ENCODE measurements at regions not wholly inside any gene's neighbourhood (a gene's known extent, or its start where the extent isn't known, plus 50 kb on each side); places are given as distances from the start of the nearest gene placed in this dataset.
"Not testable (repeated sequence)": the region's sequence is repeated elsewhere in the genome, so short reads cannot be mapped to it uniquely, and the experiment has no call there.

GRCh38 chr5:160479220-160479619 lies 57.6 kb downstream of the PTTG1 start:
- DNase-seq (ENCODE audit: low read depth in 4 of 4, low spot score in 3 of 4): no peak

- no peak for DNase-seq (ENCODE audit: low read depth in 4 of 4, low spot score in 3 of 4)
Measured at GRCh38 chr5:160479926-160480325, 58.3 kb downstream of the PTTG1 start.

- DNase-seq (ENCODE audit: low read depth in 4 of 4, low spot score in 3 of 4): no peak
Measured at GRCh38 chr5:160480652-160481051, 59.0 kb downstream of the PTTG1 start.

GRCh38 chr5:160484678-160485077 lies 63.0 kb downstream of the PTTG1 start:
- no peak for DNase-seq (ENCODE audit: low read depth in 4 of 4, low spot score in 3 of 4)

- DNase-seq (ENCODE audit: low read depth in 4 of 4, low spot score in 3 of 4): no peak
Measured at GRCh38 chr5:160485364-160485969, 63.8 kb downstream of the PTTG1 start.

GRCh38 chr5:160486573-160486972 lies 64.9 kb downstream of the PTTG1 start:
- no peak for DNase-seq (ENCODE audit: low read depth in 4 of 4, low spot score in 3 of 4)

GRCh38 chr5:160488394-160489325 lies 67.0 kb downstream of the PTTG1 start:
- no peak for DNase-seq (ENCODE audit: low read depth in 4 of 4, low spot score in 3 of 4)

- DNase-seq (ENCODE audit: low read depth in 4 of 4, low spot score in 3 of 4): no peak
Measured at GRCh38 chr5:160491438-160491837, 69.8 kb downstream of the PTTG1 start.

GRCh38 chr5:160492565-160492964 lies 70.9 kb downstream of the PTTG1 start:
- DNase-seq (ENCODE audit: low read depth in 4 of 4, low spot score in 3 of 4): no peak

- no peak for DNase-seq (ENCODE audit: low read depth in 4 of 4, low spot score in 3 of 4)
Measured at GRCh38 chr5:160493806-160494338, 72.2 kb downstream of the PTTG1 start.

GRCh38 chr5:160494451-160494850 lies 72.8 kb downstream of the PTTG1 start:
- DNase-seq (ENCODE audit: low read depth in 4 of 4, low spot score in 3 of 4): no peak

GRCh38 chr5:160496334-160496733 lies 74.7 kb downstream of the PTTG1 start:
- DNase-seq (ENCODE audit: low read depth in 4 of 4, low spot score in 3 of 4): no peak

GRCh38 chr5:160496784-160497183 lies 75.1 kb downstream of the PTTG1 start:
- DNase-seq (ENCODE audit: low read depth in 4 of 4, low spot score in 3 of 4): no peak

GRCh38 chr5:160497878-160498277 lies 76.2 kb downstream of the PTTG1 start:
- no peak for DNase-seq (ENCODE audit: low read depth in 4 of 4, low spot score in 3 of 4)

GRCh38 chr5:160498441-160499043 lies 76.9 kb downstream of the PTTG1 start:
- not testable (repeated sequence) for DNase-seq (ENCODE audit: low read depth in 4 of 4, low spot score in 3 of 4)

- DNase-seq (ENCODE audit: low read depth in 4 of 4, low spot score in 3 of 4): no peak
Measured at GRCh38 chr5:160500786-160501779, 79.4 kb downstream of the PTTG1 start.

- no peak for DNase-seq (ENCODE audit: low read depth in 4 of 4, low spot score in 3 of 4)
Measured at GRCh38 chr5:160504906-160505305, 83.3 kb downstream of the PTTG1 start.

GRCh38 chr5:160506006-160507004 lies 84.7 kb downstream of the PTTG1 start:
- no peak for DNase-seq (ENCODE audit: low read depth in 4 of 4, low spot score in 3 of 4)

GRCh38 chr5:160507221-160507721 lies 85.6 kb downstream of the PTTG1 start:
- DNase-seq (ENCODE audit: low read depth in 4 of 4, low spot score in 3 of 4): no peak
